ENCODE measurements at regions not wholly inside any gene's neighbourhood (a gene's known extent, or its start where the extent isn't known, plus 50 kb on each side); places are given as distances from the start of the nearest gene placed in this dataset.

- TF ChIP-seq CSRNP3 (CRISPR knock-in tag; IDR thresholded peaks at IDR 0.05), result no peak
- no peak for TF ChIP-seq SNAI2 (CRISPR knock-in tag; IDR thresholded peaks at IDR 0.05)
- TF ChIP-seq ZNF8 (CRISPR knock-in tag; IDR thresholded peaks at IDR 0.05), result no peak
- no peak for TF ChIP-seq GLIS3 (CRISPR knock-in tag; IDR thresholded peaks at IDR 0.05)
- no peak for TF ChIP-seq BACH2 (CRISPR knock-in tag; IDR thresholded peaks at IDR 0.05; ENCODE audit: borderline replicate concordance)
- TF ChIP-seq ZNF70 (CRISPR knock-in tag; IDR thresholded peaks at IDR 0.05), result no peak
- no peak for TF ChIP-seq ZFP3 (CRISPR knock-in tag; IDR thresholded peaks at IDR 0.05)
- TF ChIP-seq ARNTL (CRISPR knock-in tag; IDR thresholded peaks at IDR 0.05; ENCODE audit: borderline replicate concordance, low read depth), result no peak
- TF ChIP-seq, protein P1, sequence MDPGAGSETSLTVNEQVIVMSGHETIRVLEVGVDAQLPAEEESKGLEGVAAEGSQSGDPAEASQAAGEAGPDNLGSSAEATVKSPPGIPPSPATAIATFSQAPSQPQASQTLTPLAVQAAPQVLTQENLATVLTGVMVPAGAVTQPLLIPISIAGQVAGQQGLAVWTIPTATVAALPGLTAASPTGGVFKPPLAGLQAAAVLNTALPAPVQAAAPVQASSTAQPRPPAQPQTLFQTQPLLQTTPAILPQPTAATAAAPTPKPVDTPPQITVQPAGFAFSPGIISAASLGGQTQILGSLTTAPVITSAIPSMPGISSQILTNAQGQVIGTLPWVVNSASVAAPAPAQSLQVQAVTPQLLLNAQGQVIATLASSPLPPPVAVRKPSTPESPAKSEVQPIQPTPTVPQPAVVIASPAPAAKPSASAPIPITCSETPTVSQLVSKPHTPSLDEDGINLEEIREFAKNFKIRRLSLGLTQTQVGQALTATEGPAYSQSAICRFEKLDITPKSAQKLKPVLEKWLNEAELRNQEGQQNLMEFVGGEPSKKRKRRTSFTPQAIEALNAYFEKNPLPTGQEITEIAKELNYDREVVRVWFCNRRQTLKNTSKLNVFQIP (CRISPR knock-in tag; IDR thresholded peaks at IDR 0.05; ENCODE audit: borderline replicate concordance, low read depth), result no peak
- TF ChIP-seq, protein P2, sequence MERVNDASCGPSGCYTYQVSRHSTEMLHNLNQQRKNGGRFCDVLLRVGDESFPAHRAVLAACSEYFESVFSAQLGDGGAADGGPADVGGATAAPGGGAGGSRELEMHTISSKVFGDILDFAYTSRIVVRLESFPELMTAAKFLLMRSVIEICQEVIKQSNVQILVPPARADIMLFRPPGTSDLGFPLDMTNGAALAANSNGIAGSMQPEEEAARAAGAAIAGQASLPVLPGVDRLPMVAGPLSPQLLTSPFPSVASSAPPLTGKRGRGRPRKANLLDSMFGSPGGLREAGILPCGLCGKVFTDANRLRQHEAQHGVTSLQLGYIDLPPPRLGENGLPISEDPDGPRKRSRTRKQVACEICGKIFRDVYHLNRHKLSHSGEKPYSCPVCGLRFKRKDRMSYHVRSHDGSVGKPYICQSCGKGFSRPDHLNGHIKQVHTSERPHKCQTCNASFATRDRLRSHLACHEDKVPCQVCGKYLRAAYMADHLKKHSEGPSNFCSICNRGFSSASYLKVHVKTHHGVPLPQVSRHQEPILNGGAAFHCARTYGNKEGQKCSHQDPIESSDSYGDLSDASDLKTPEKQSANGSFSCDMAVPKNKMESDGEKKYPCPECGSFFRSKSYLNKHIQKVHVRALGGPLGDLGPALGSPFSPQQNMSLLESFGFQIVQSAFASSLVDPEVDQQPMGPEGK (CRISPR knock-in tag; IDR thresholded peaks at IDR 0.05; ENCODE audit: borderline replicate concordance), result no peak
- no peak for TF ChIP-seq CSDC2 (CRISPR knock-in tag; IDR thresholded peaks at IDR 0.05)
- TF ChIP-seq ZFP30 (CRISPR knock-in tag; IDR thresholded peaks at IDR 0.05), result no peak
- no peak for TF ChIP-seq ZC3H10 (CRISPR knock-in tag; IDR thresholded peaks at IDR 0.05)
- TF ChIP-seq RARB (CRISPR knock-in tag; IDR thresholded peaks at IDR 0.05), result no peak
- no peak for TF ChIP-seq ISL1 (CRISPR knock-in tag; IDR thresholded peaks at IDR 0.05)
- TF ChIP-seq ZNF565 (CRISPR knock-in tag; conservative IDR thresholded peaks at IDR 0.05; ENCODE audit: low read depth), result no peak
- no peak for ATAC-seq
Measured at GRCh38 chr11:131305005-131305404, 65.4 kb upstream of the NTM start.

- TF ChIP-seq ARNTL (CRISPR knock-in tag; IDR thresholded peaks at IDR 0.05; ENCODE audit: borderline replicate concordance, low read depth), result no peak
- TF ChIP-seq CSDC2 (CRISPR knock-in tag; IDR thresholded peaks at IDR 0.05), result no peak
- TF ChIP-seq TSHZ2 (CRISPR knock-in tag; IDR thresholded peaks at IDR 0.05), result no peak
- TF ChIP-seq OSR1 (CRISPR knock-in tag; IDR thresholded peaks at IDR 0.05), result no peak
- TF ChIP-seq ZFP30 (CRISPR knock-in tag; IDR thresholded peaks at IDR 0.05), result no peak
- TF ChIP-seq ZNF70 (CRISPR knock-in tag; IDR thresholded peaks at IDR 0.05), result no peak
- TF ChIP-seq BACH2 (CRISPR knock-in tag; IDR thresholded peaks at IDR 0.05; ENCODE audit: borderline replicate concordance), result no peak
- no peak for TF ChIP-seq SNAI2 (CRISPR knock-in tag; IDR thresholded peaks at IDR 0.05)
- no peak for TF ChIP-seq RARB (CRISPR knock-in tag; IDR thresholded peaks at IDR 0.05)
- TF ChIP-seq, protein P1 (CRISPR knock-in tag; IDR thresholded peaks at IDR 0.05; ENCODE audit: borderline replicate concordance, low read depth), result no peak
- no peak for ATAC-seq
Measured at GRCh38 chr11:131307506-131307905, 62.9 kb upstream of the NTM start.

DNA sequence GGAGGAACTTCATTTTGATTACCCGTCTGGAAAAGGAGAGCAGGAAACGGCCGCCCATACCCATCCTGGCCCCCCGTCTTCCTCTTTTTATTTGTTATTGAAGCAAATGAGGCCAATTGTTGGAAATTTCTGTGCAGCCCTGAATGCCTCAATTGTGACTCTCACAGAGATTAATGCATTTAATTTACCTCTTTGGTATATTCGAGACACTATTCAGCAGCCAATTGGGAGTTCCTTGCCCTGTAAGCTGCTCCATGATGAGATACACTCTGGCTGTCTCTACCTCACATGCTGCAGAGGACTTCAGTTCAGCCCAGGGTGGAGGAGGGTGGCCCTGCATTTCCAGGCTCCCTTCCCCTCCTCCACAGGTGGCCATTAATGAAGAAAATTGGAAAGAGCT is 60.6 kb upstream of the NTM start:
- no peak for ATAC-seq
- no peak for TF ChIP-seq ZNF8 (CRISPR knock-in tag; IDR thresholded peaks at IDR 0.05)
- TF ChIP-seq ZC3H10 (CRISPR knock-in tag; IDR thresholded peaks at IDR 0.05), result no peak
- TF ChIP-seq TOX (CRISPR knock-in tag; IDR thresholded peaks at IDR 0.05; ENCODE audit: borderline replicate concordance), result no peak
- no peak for TF ChIP-seq CSDC2 (CRISPR knock-in tag; IDR thresholded peaks at IDR 0.05)
- no peak for TF ChIP-seq ZNF70 (CRISPR knock-in tag; IDR thresholded peaks at IDR 0.05)
- TF ChIP-seq, protein P2 (CRISPR knock-in tag; IDR thresholded peaks at IDR 0.05; ENCODE audit: borderline replicate concordance), result no peak
- no peak for TF ChIP-seq ARNTL (CRISPR knock-in tag; IDR thresholded peaks at IDR 0.05; ENCODE audit: borderline replicate concordance, low read depth)
- TF ChIP-seq GLIS3 (CRISPR knock-in tag; IDR thresholded peaks at IDR 0.05), result no peak
- TF ChIP-seq PPARA (CRISPR knock-in tag; IDR thresholded peaks at IDR 0.05; ENCODE audit: borderline replicate concordance), result no peak
- TF ChIP-seq SNAI2 (CRISPR knock-in tag; IDR thresholded peaks at IDR 0.05), result no peak
- no peak for TF ChIP-seq ZFP3 (CRISPR knock-in tag; IDR thresholded peaks at IDR 0.05)
- no peak for TF ChIP-seq ESRRG (CRISPR knock-in tag; IDR thresholded peaks at IDR 0.05)
- no peak for TF ChIP-seq ZFP30 (CRISPR knock-in tag; IDR thresholded peaks at IDR 0.05)
- TF ChIP-seq, protein P1 (CRISPR knock-in tag; IDR thresholded peaks at IDR 0.05; ENCODE audit: borderline replicate concordance, low read depth), result no peak
- TF ChIP-seq CREB5 (CRISPR knock-in tag; IDR thresholded peaks at IDR 0.05; ENCODE audit: low read depth), result no peak

All from SK-N-SH treated with all-trans-retinoic acid at 6 μM for 48 hours (cell line).